SK-N-SH treated with all-trans-retinoic acid at 6 μM for 48 hours (cell line): ENCODE measurements at regions not wholly inside any gene's neighbourhood (a gene's known extent, or its start where the extent isn't known, plus 50 kb on each side); places are given as distances from the start of the nearest gene placed in this dataset.

Experiments
- ATAC-seq: fragments of 200-7000 bp; cut with Tn5 transposase; 3 replicates; pipeline ENCODE4 v1.9.1; 2020; ENCODE audit warnings: mild to moderate bottlenecking, moderate library complexity
- ARNTL ChIP-seq: fragments of 450-650 bp; formaldehyde crosslinking; IDR thresholded peaks from 2 replicates; pipeline ENCODE4 v1.5.0; 2020; ENCODE audit warnings: low read depth, mild to moderate bottlenecking, moderate library complexity, borderline replicate concordance
- BACH2 ChIP-seq: fragments of 250-450 bp; sonication (Bioruptor Pico); IDR thresholded peaks from 2 replicates; pipeline ENCODE4 v1.9.0; 2021; ENCODE audit warnings: mild to moderate bottlenecking, borderline replicate concordance
- CREB5 ChIP-seq: fragments of 250-450 bp; sonication (Bioruptor Pico); IDR thresholded peaks from 2 replicates; pipeline ENCODE4 v1.5.1; 2020; ENCODE audit warnings: low read depth, mild to moderate bottlenecking, moderate library complexity
- CSDC2 ChIP-seq: fragments of 250-450 bp; sonication (Bioruptor Pico); IDR thresholded peaks from 2 replicates; pipeline ENCODE4 v1.5.0; 2020; ENCODE audit warnings: mild to moderate bottlenecking, moderate library complexity
- CSRNP3 ChIP-seq: fragments of 250-450 bp; sonication (Bioruptor Pico); IDR thresholded peaks from 2 replicates; pipeline ENCODE4 v1.5.1; 2021; ENCODE audit warnings: mild to moderate bottlenecking, moderate library complexity
- ESRRG ChIP-seq: fragments of 250-450 bp; sonication (Bioruptor Pico); IDR thresholded peaks from 2 replicates; pipeline ENCODE4 v1.6.1; 2021; ENCODE audit warnings: mild to moderate bottlenecking
- GLIS3 ChIP-seq: fragments of 250-450 bp; sonication (Bioruptor Pico); IDR thresholded peaks from 2 replicates; pipeline ENCODE4 v1.5.0; 2020; ENCODE audit warnings: mild to moderate bottlenecking, moderate library complexity
- ISL1 ChIP-seq: fragments of 250-450 bp; sonication (Bioruptor Pico); IDR thresholded peaks from 2 replicates; pipeline ENCODE4 v2.1.2; 2022; ENCODE audit warnings: mild to moderate bottlenecking, moderate library complexity
- OSR1 ChIP-seq: fragments of 250-450 bp; sonication (Bioruptor Pico); IDR thresholded peaks from 2 replicates; pipeline ENCODE4 v1.8.0; 2022; ENCODE audit warnings: moderate library complexity, mild to moderate bottlenecking, inconsistent platforms
- PATZ1 ChIP-seq: fragments of 250-450 bp; sonication (Bioruptor Pico); IDR thresholded peaks from 2 replicates; pipeline ENCODE4 v1.8.0; 2020; ENCODE audit warnings: mild to moderate bottlenecking, moderate library complexity, borderline replicate concordance
- POU6F1 ChIP-seq: fragments of 250-450 bp; sonication (Bioruptor Pico); IDR thresholded peaks from 2 replicates; pipeline ENCODE4 v1.8.0; 2021; ENCODE audit warnings: low read depth, mild to moderate bottlenecking, moderate library complexity, borderline replicate concordance
- RARB ChIP-seq: fragments of 250-450 bp; sonication (Bioruptor Pico); IDR thresholded peaks from 2 replicates; pipeline ENCODE4 v1.8.0; 2021; ENCODE audit warnings: mild to moderate bottlenecking, moderate library complexity
- SNAI2 ChIP-seq: fragments of 250-450 bp; sonication (Bioruptor Pico); IDR thresholded peaks from 2 replicates; pipeline ENCODE4 v1.5.0; 2020; ENCODE audit warnings: mild to moderate bottlenecking, moderate library complexity
- TCF4 ChIP-seq: fragments of 250-450 bp; sonication (Bioruptor Pico); IDR thresholded peaks from 2 replicates; pipeline ENCODE4 v1.8.0; 2021; ENCODE audit warnings: mild to moderate bottlenecking, moderate library complexity, borderline replicate concordance
- TOX ChIP-seq: fragments of 250-450 bp; sonication (Bioruptor Pico); IDR thresholded peaks from 2 replicates; pipeline ENCODE4 v1.8.0; 2021; ENCODE audit warnings: mild to moderate bottlenecking, moderate library complexity, borderline replicate concordance
- TSHZ2 ChIP-seq: fragments of 250-450 bp; sonication (Bioruptor Pico); IDR thresholded peaks from 2 replicates; pipeline ENCODE4 v1.5.0; 2020; ENCODE audit warnings: mild to moderate bottlenecking, moderate library complexity
- ZC3H10 ChIP-seq: fragments of 250-450 bp; sonication (Bioruptor Pico); IDR thresholded peaks from 2 replicates; pipeline ENCODE4 v1.5.1; 2021; ENCODE audit warnings: mild to moderate bottlenecking, moderate library complexity
- ZFP3 ChIP-seq: fragments of 250-450 bp; sonication (Bioruptor Pico); IDR thresholded peaks from 2 replicates; pipeline ENCODE4 v1.5.0; 2020; ENCODE audit warnings: mild to moderate bottlenecking, moderate library complexity
- ZNF565 ChIP-seq: fragments of 450-650 bp; formaldehyde crosslinking; conservative IDR thresholded peaks from 2 replicates; pipeline ENCODE4 v1.5.0; 2020; ENCODE audit warnings: low read depth, mild to moderate bottlenecking, moderate library complexity
- ZNF70 ChIP-seq: fragments of 450-650 bp; formaldehyde crosslinking; IDR thresholded peaks from 2 replicates; pipeline ENCODE4 v1.5.0; 2020; ENCODE audit warnings: mild to moderate bottlenecking, moderate library complexity
- ZNF8 ChIP-seq: fragments of 450-650 bp; formaldehyde crosslinking; IDR thresholded peaks from 2 replicates; pipeline ENCODE4 v1.5.0; 2020; ENCODE audit warnings: mild to moderate bottlenecking, moderate library complexity

- TF ChIP-seq TSHZ2 (CRISPR knock-in tag) (no peak), CSDC2 (no peak), ZNF565 (no peak), ARNTL (CRISPR knock-in tag) (no peak)
These were observed 228.5 kb downstream of the VRK1 start (continued) for GRCh38 chr14:97025722-97026121.

GRCh38 chr14:97027256-97027999, 230.2 kb downstream of the VRK1 start:
- TF ChIP-seq ZC3H10 (CRISPR knock-in tag) (no peak), ZNF8 (no peak), TCF4 (no peak), TOX (CRISPR knock-in tag) (no peak), CREB5 (CRISPR knock-in tag) (no peak), ZFP3 (CRISPR knock-in tag) (no peak), CSDC2 (no peak), RARB (CRISPR knock-in tag) (no peak), CSRNP3 (no peak), SNAI2 (CRISPR knock-in tag) (no peak), TSHZ2 (CRISPR knock-in tag) (no peak), ESRRG (CRISPR knock-in tag) (no peak), ISL1 (CRISPR knock-in tag) (no peak), GLIS3 (CRISPR knock-in tag) (no peak), BACH2 (CRISPR knock-in tag) (no peak), ZNF565 (no peak)
- no peak for ATAC-seq

GRCh38 chr14:97028382-97028781, 231.2 kb downstream of the VRK1 start:
- no peak for ATAC-seq
- no peak for TF ChIP-seq ESRRG (CRISPR knock-in tag)
- TF ChIP-seq OSR1 (CRISPR knock-in tag): no peak
- TF ChIP-seq ISL1 (CRISPR knock-in tag): no peak
- TF ChIP-seq BACH2 (CRISPR knock-in tag): no peak
- no peak for TF ChIP-seq RARB (CRISPR knock-in tag)
- TF ChIP-seq CSRNP3: no peak
- TF ChIP-seq ZFP3 (CRISPR knock-in tag): no peak
- no peak for TF ChIP-seq SNAI2 (CRISPR knock-in tag)

GRCh38 chr14:97029800-97030199, 232.6 kb downstream of the VRK1 start:
- ATAC-seq: no peak
- TF ChIP-seq TOX (CRISPR knock-in tag): no peak
- TF ChIP-seq ZNF70: no peak
- TF ChIP-seq GLIS3 (CRISPR knock-in tag): no peak
- no peak for TF ChIP-seq POU6F1
- no peak for TF ChIP-seq PATZ1 (CRISPR knock-in tag)
- TF ChIP-seq ARNTL (CRISPR knock-in tag): no peak
